ENCODE measurements at regions not wholly inside any gene's neighbourhood (a gene's known extent, or its start where the extent isn't known, plus 50 kb on each side); places are given as distances from the start of the nearest gene placed in this dataset.

DNA sequence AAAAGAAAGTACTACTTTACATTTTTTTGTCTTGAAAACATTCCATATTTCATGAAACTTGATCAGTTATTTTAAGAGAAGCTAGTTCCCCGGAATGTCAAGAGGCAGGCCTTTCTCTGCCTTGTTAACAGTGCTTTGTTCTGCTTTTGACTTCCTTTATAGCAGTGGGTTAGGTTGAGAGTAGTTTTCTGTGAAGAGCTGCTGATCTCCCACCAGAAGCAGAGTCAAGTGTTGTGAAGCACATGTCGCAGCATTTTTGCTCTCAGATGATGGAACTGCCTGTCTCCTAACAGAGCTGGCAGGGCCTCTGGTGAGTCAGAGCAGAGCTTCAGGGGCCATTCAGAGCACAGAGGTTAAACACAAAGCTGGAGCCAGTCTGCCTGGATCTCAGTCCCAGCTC, 871.8 kb downstream of the SLC4A3 start:
- TF ChIP-seq POLR2A (IDR thresholded peaks at IDR 0.05): no peak
- TF ChIP-seq, protein P1, sequence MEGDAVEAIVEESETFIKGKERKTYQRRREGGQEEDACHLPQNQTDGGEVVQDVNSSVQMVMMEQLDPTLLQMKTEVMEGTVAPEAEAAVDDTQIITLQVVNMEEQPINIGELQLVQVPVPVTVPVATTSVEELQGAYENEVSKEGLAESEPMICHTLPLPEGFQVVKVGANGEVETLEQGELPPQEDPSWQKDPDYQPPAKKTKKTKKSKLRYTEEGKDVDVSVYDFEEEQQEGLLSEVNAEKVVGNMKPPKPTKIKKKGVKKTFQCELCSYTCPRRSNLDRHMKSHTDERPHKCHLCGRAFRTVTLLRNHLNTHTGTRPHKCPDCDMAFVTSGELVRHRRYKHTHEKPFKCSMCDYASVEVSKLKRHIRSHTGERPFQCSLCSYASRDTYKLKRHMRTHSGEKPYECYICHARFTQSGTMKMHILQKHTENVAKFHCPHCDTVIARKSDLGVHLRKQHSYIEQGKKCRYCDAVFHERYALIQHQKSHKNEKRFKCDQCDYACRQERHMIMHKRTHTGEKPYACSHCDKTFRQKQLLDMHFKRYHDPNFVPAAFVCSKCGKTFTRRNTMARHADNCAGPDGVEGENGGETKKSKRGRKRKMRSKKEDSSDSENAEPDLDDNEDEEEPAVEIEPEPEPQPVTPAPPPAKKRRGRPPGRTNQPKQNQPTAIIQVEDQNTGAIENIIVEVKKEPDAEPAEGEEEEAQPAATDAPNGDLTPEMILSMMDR (IDR thresholded peaks at IDR 0.05): no peak
